Gastrocnemius medialis (tissue), 4 donors: ENCODE measurements at regions not wholly inside any gene's neighbourhood (a gene's known extent, or its start where the extent isn't known, plus 50 kb on each side); places are given as distances from the start of the nearest gene placed in this dataset.
"Not testable (repeated sequence)": the region's sequence is repeated elsewhere in the genome, so short reads cannot be mapped to it uniquely, and the experiment has no call there.

Experiments
- CTCF ChIP-seq, 5 experiments: fragments of 450-650 bp in 3 of 5; fragments of 200-600 bp in 2 of 5; sonication (generic) in 2 of 5; IDR thresholded peaks in 4 of 5; conservative IDR thresholded peaks in 1 of 5; 1 replicate in 4 of 5; 2 replicates in 1 of 5; pipeline ENCODE4 v1.5.1; 2016 to 2019; ENCODE audit warnings: antibody characterized with exemption in 5 of 5, mild to moderate bottlenecking in 3 of 5, moderate library complexity in 3 of 5
- POLR2A ChIP-seq, 2 donors: fragments of 450-650 bp; IDR thresholded peaks; one replicate each; pipeline ENCODE4 v1.6.1; 2017; ENCODE audit warnings: antibody characterized with exemption in 2 of 2, mild to moderate bottlenecking in 2 of 2, moderate library complexity in 2 of 2

- not testable (repeated sequence) for TF ChIP-seq CTCF (IDR thresholded peaks at IDR 0.05 in 4 of 5, conservative IDR thresholded peaks at IDR 0.05 in 1 of 5); POLR2A (IDR thresholded peaks at IDR 0.05)
Measured at GRCh38 chr17:30663727-30664455, 160.6 kb downstream of the CRLF3 start.
